Fibroblast of mammary gland (primary cell): ENCODE measurements at regions not wholly inside any gene's neighbourhood (a gene's known extent, or its start where the extent isn't known, plus 50 kb on each side); places are given as distances from the start of the nearest gene placed in this dataset.
"Not testable (repeated sequence)": the region's sequence is repeated elsewhere in the genome, so short reads cannot be mapped to it uniquely, and the experiment has no call there.

Experiments
- DNase-seq: peaks from one replicate; pipeline ENCODE4 v3.0.0-alpha.2; 2010; ENCODE audit warnings: low read depth
- H3K4me3 ChIP-seq: 2 replicates; pipeline ENCODE4 v1.5.1; 2011; ENCODE audit warnings: low read depth, mild to moderate bottlenecking, low read length, moderate library complexity; ENCODE audit not compliant: control insufficient read depth
- TF ChIP-seq, protein P1 (sequence below): conservative IDR thresholded peaks from 2 replicates; pipeline ENCODE4 v1.5.1; 2011; ENCODE audit warnings: low read depth, low read length, inconsistent platforms; ENCODE audit not compliant: control insufficient read depth, insufficient read depth

DNA sequence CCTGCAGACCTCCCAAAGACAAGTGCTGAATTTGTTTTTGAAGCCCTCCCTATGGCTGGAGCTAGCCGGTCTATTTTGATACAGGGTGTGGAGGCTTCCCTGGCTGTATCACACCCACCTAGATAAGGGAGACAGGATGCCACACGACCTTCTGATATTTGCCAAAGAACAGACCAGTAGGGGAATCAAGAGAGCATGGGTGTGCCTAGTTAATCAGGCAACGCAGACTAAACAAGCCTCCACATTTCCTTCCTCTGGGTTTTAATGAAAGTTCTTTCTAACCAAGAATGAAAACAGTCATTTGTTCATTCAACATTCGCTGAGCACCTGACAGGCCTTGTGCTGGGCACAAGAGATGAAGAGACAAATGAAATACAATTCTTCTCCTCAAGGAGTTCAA lies 446.8 kb downstream of the PLPP3 start:
- no peak for DNase-seq
- H3K4me3 ChIP-seq = no peak overlapping the region
- TF ChIP-seq, protein P1, sequence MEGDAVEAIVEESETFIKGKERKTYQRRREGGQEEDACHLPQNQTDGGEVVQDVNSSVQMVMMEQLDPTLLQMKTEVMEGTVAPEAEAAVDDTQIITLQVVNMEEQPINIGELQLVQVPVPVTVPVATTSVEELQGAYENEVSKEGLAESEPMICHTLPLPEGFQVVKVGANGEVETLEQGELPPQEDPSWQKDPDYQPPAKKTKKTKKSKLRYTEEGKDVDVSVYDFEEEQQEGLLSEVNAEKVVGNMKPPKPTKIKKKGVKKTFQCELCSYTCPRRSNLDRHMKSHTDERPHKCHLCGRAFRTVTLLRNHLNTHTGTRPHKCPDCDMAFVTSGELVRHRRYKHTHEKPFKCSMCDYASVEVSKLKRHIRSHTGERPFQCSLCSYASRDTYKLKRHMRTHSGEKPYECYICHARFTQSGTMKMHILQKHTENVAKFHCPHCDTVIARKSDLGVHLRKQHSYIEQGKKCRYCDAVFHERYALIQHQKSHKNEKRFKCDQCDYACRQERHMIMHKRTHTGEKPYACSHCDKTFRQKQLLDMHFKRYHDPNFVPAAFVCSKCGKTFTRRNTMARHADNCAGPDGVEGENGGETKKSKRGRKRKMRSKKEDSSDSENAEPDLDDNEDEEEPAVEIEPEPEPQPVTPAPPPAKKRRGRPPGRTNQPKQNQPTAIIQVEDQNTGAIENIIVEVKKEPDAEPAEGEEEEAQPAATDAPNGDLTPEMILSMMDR = no peak

GRCh38 chr1:56129837-56130236 lies 449.5 kb downstream of the PLPP3 start:
- TF ChIP-seq, protein P1 = no peak
- H3K4me3 ChIP-seq = no peak overlapping the region
- DNase-seq = no peak

DNA sequence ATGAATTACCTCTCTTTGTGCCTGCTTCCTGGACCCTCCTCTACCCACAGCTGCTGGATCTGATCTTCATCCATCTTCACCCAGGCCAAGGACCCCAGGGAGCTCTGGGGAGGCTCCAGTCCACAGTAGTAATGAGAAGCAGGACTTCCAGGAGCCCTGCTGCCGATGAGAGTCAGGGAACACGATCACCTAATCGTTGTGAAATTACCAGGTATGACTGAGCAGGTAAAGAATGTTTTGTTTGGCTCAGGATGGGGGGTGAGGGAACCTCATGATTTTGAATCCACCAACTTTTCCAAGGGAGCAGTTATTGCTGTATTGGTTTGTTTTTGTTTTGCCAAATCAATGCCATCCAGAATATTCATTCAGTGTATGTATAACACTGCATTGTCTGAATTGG lies 454.0 kb downstream of the PLPP3 start:
- no peak for DNase-seq
- TF ChIP-seq, protein P1 = no peak
- H3K4me3 ChIP-seq = no peak overlapping the region

- TF ChIP-seq, protein P1 = no peak
- H3K4me3 ChIP-seq = no peak overlapping the region
- peak; percentile 54 for DNase-seq
Measured at GRCh38 chr1:56123826-56124225, 455.5 kb downstream of the PLPP3 start.

DNA sequence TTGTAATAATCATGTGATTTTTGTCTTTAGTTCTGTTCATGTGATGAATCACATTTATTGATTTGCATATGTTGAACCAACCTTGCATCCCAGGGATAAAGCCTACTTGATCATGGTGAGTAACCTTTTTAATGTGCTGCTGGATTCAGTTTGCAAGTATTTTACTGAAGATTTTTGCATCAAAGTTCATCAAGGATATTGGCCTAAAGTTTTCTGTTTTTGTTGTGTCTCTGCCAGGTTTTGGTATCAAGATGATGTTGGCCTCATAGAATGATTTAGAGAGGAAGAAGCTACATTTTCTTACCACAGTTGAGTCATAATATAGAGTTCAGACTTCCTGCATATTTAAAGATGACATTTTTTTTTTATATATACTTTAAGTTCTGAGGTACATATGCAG lies 455.9 kb downstream of the PLPP3 start:
- H3K4me3 ChIP-seq = no peak overlapping the region
- peak; percentile 90 for DNase-seq
- TF ChIP-seq, protein P1 = no peak

- TF ChIP-seq, protein P1 = no peak
- peak; percentile 88 for DNase-seq
Measured at GRCh38 chr1:56120021-56120420, 459.3 kb downstream of the PLPP3 start.

DNA sequence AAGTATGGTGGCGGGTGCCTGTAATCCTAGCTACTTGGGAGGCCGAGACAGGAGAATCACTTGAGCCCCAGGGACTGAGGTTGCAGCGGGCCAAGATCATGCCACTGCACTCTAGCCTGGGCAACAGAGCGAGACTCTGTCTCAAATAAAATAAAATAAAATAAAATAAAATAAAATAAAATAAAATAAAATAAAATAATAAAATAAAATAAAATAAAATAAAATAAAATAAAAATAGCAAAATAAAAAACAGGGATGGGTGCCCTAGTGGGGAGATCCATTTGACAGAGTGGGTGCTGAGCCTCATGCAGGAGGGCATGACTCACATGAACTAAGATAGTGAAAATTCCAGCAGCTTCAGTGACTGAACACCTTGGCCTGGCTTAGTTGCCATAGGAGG lies 460.7 kb downstream of the PLPP3 start:
- not testable (repeated sequence) for DNase-seq, H3K4me3 ChIP-seq

More at GRCh38 chr1:56120021-56120420, 459.3 kb downstream of the PLPP3 start:
- no peak overlapping the region for H3K4me3 ChIP-seq
